CD4-positive, alpha-beta T cell (primary cell): ENCODE measurements at regions not wholly inside any gene's neighbourhood (a gene's known extent, or its start where the extent isn't known, plus 50 kb on each side); places are given as distances from the start of the nearest gene placed in this dataset.

Experiments used
- ATAC-seq: fragments of 200-7000 bp; cut with Tn5 transposase; one replicate; pipeline ENCODE4 v1.10.0; 2022; ENCODE audit warnings: mild to moderate bottlenecking; ENCODE audit not compliant: poor library complexity
- CTCF ChIA-PET: fragments of 350-600 bp; sonication (Branson Sonifier 250); formaldehyde crosslinking; loops from one replicate; lab custom pipeline; 2021; ENCODE audit warnings: antibody characterized with exemption, inconsistent platforms; lab: Charles Lee
- POLR2A ChIA-PET: fragments of 350-600 bp; sonication (Branson Sonifier 250); formaldehyde crosslinking; loops from one replicate; lab custom pipeline; 2021; ENCODE audit warnings: antibody characterized with exemption, inconsistent platforms; lab: Charles Lee
- DNase-seq, 14 experiments: peaks; one replicate each; pipeline ENCODE4 v3.0.0-alpha.2; 2013 to 2020; ENCODE audit warnings: mixed read lengths in 2 of 14
- H3K27ac ChIP-seq, 2 donors: one replicate each; pipeline versions ENCODE4 v1.5.1 to v1.7.0; 2013; ENCODE audit warnings: low read length in 2 of 2, low read depth in 1 of 2, mild to moderate bottlenecking in 1 of 2
- H3K27me3 ChIP-seq, 2 experiments: 1 replicate in 1 of 2; 2 replicates in 1 of 2; pipeline versions ENCODE4 v1.6.1 to v1.7.0; 2013; ENCODE audit warnings: low read length in 2 of 2, control low read depth in 1 of 2, mild to moderate bottlenecking in 1 of 2, moderate library complexity in 1 of 2; ENCODE audit not compliant: insufficient read depth in 2 of 2, control insufficient read depth in 1 of 2
- H3K36me3 ChIP-seq: one replicate; pipeline ENCODE4 v1.6.1; 2013; ENCODE audit warnings: low read length, control low read depth; ENCODE audit not compliant: insufficient read depth
- H3K4me1 ChIP-seq: one replicate; pipeline ENCODE4 v1.6.1; 2013; ENCODE audit warnings: low read length, control low read depth; ENCODE audit not compliant: insufficient read depth
- H3K4me3 ChIP-seq: one replicate; pipeline ENCODE4 v1.5.1; 2013; ENCODE audit warnings: mild to moderate bottlenecking, low read length, moderate library complexity
- H3K9me3 ChIP-seq, 2 experiments: 1 replicate in 1 of 2; 2 replicates in 1 of 2; pipeline versions ENCODE4 v1.6.1 to v1.7.0; 2013; ENCODE audit warnings: low read length in 2 of 2, mild to moderate bottlenecking in 2 of 2, control low read depth in 1 of 2, moderate library complexity in 1 of 2; ENCODE audit not compliant: control insufficient read depth in 1 of 2, insufficient read depth in 1 of 2
- H3K27ac Mint-ChIP-seq: one replicate; pipeline ENCODE4 v1.8.0; 2020; ENCODE audit warnings: mixed read lengths
- H3K27me3 Mint-ChIP-seq: one replicate; pipeline ENCODE4 v1.8.0; 2021; ENCODE audit warnings: mixed read lengths
- H3K36me3 Mint-ChIP-seq: one replicate; pipeline ENCODE4 v1.8.0; 2021; ENCODE audit warnings: low read depth, mixed read lengths
- H3K4me1 Mint-ChIP-seq: one replicate; pipeline ENCODE4 v1.8.0; 2021; ENCODE audit warnings: low read depth, mixed read lengths
- H3K4me3 Mint-ChIP-seq: one replicate; pipeline ENCODE4 v1.8.0; 2020; ENCODE audit warnings: mild to moderate bottlenecking, mixed read lengths
- H3K9me3 Mint-ChIP-seq: one replicate; pipeline ENCODE4 v1.8.0; 2020; ENCODE audit warnings: mixed read lengths
- intact Hi-C, 2 experiments: fragments of 100-400 bp; cut with DNase I in 1 of 2; cut with micrococcal nuclease in 1 of 2; formaldehyde crosslinking; loops; one replicate each; pipeline versions ENCODE4 v1.15.1 to v1.9.0; 2023 to 2025; cut with DNase I, micrococcal nuclease
- TF ChIP-seq, protein P1 (sequence below): fragments of 200-600 bp; IDR thresholded peaks from one replicate; pipeline ENCODE4 v1.8.0; 2022; ENCODE audit warnings: antibody characterized with exemption, mild to moderate bottlenecking

DNA sequence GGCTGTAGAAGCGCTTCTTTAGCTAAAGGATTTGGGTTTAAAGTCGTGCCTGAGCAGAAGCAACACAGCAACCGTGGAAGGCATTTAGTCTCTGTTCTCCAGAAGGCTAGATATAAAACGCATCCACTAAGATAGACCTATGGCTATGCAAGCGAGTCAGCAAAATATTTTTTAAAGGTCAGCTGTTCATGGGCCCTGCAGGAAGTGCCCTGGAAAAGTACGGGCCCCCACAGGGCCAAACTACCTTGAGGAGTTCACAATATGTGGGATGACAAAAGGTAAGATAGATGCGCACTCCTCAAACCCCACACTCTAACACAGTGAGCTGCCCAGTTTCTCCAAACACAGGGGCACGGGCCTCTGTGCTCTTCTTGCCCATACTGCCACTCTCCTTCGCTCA, 261.6 kb downstream of the VPS13C start:
- H3K36me3 Mint-ChIP-seq, result no peaks in the 10 kb centered on the region
- H3K9me3 Mint-ChIP-seq, result no peaks in the 10 kb centered on the region
- no peaks in the 10 kb centered on the region for H3K4me1 Mint-ChIP-seq
- Histone ChIP-seq H3K27me3 (peaks cover 8 to 22% of the 10 kb centered on the region in 2 experiments), H3K27ac (no peak overlapping the region), H3K4me3 (no peak overlapping the region), H3K9me3 (no peaks in the 10 kb centered on the region), H3K36me3 (no peaks in the 10 kb centered on the region), H3K4me1 (no peaks in the 10 kb centered on the region)
- POLR2A ChIA-PET, result no interaction called here
- CTCF ChIA-PET, result no interaction called here
- H3K4me3 Mint-ChIP-seq, result no peak overlapping the region
- intact Hi-C loops, result no loop called here
- no peak for DNase-seq
- H3K27ac Mint-ChIP-seq, result no peak overlapping the region
- TF ChIP-seq, protein P1, sequence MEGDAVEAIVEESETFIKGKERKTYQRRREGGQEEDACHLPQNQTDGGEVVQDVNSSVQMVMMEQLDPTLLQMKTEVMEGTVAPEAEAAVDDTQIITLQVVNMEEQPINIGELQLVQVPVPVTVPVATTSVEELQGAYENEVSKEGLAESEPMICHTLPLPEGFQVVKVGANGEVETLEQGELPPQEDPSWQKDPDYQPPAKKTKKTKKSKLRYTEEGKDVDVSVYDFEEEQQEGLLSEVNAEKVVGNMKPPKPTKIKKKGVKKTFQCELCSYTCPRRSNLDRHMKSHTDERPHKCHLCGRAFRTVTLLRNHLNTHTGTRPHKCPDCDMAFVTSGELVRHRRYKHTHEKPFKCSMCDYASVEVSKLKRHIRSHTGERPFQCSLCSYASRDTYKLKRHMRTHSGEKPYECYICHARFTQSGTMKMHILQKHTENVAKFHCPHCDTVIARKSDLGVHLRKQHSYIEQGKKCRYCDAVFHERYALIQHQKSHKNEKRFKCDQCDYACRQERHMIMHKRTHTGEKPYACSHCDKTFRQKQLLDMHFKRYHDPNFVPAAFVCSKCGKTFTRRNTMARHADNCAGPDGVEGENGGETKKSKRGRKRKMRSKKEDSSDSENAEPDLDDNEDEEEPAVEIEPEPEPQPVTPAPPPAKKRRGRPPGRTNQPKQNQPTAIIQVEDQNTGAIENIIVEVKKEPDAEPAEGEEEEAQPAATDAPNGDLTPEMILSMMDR, result no peak
- peaks cover 15% of the 10 kb centered on the region for H3K27me3 Mint-ChIP-seq
- no peak for ATAC-seq

DNA sequence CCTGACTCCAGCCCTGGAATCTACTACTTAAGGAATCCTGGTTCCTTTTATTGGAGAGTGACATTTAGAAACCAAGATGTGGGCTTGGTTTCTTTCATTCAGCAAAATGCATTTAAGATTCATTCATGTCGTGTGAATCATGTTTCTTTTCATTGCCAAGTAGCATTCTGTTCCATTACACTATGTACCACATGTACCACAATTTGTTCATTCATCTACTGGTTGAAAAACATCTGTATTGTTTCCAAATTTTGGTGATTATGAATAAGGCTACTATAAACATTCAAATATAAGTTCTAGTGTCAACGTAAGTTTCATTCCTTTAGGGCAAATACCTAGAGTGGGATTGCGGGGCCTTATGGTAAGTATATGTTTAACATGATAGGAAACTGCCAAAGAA, 264.2 kb downstream of the VPS13C start:
- POLR2A ChIA-PET, result no interaction called here
- Histone ChIP-seq H3K9me3 (no peaks in the 10 kb centered on the region), H3K27me3 (peaks cover 8 to 11% of the 10 kb centered on the region in 2 experiments), H3K4me3 (no peak overlapping the region), H3K4me1 (no peaks in the 10 kb centered on the region), H3K36me3 (no peaks in the 10 kb centered on the region), H3K27ac (no peak overlapping the region)
- peaks cover 27% of the 10 kb centered on the region for H3K27me3 Mint-ChIP-seq
- CTCF ChIA-PET, result no interaction called here
- DNase-seq, result no peak
- H3K27ac Mint-ChIP-seq, result no peak overlapping the region
- H3K4me1 Mint-ChIP-seq, result no peaks in the 10 kb centered on the region
- TF ChIP-seq, protein P1, result no peak
- no peak overlapping the region for H3K4me3 Mint-ChIP-seq
- no peak for ATAC-seq
- no peaks in the 10 kb centered on the region for H3K36me3 Mint-ChIP-seq
- no peaks in the 10 kb centered on the region for H3K9me3 Mint-ChIP-seq
- intact Hi-C loops, result no loop called here

DNA sequence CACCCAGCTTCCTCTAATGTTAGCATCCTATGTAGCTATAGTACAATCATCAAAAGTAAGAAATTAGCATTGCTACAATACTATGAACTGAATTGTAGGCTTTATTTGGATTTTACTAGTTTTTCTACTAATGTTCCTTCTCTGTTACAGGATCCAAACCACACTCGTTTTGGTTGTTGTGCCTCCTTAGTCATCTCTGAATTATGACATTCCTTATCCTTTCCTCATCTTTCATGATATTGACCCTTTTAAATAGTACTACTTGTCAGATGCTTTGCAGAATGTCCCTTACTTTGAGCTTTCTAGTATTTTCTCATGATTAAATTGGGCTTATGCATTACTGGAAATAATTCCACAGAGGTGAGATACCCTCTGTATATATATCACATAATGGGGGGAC, 265.4 kb downstream of the VPS13C start:
- CTCF ChIA-PET, result no interaction called here
- no peak overlapping the region for H3K4me3 ChIP-seq
- Mint-ChIP-seq H3K27ac (no peak overlapping the region), H3K4me1 (no peaks in the 10 kb centered on the region), H3K36me3 (no peaks in the 10 kb centered on the region), H3K9me3 (no peaks in the 10 kb centered on the region), H3K4me3 (no peak overlapping the region), H3K27me3 (peaks cover 36% of the 10 kb centered on the region)
- ATAC-seq (no peak), DNase-seq (no peak)
- no peaks in the 10 kb centered on the region for H3K4me1 ChIP-seq
- TF ChIP-seq, protein P1, result no peak
- no peak overlapping the region for H3K27ac ChIP-seq
- no peaks in the 10 kb centered on the region for H3K9me3 ChIP-seq
- POLR2A ChIA-PET, result no interaction called here
- H3K27me3 ChIP-seq, result peaks cover 6 to 11% of the 10 kb centered on the region in 2 experiments
- intact Hi-C loops, result no loop called here
- H3K36me3 ChIP-seq, result no peaks in the 10 kb centered on the region
